ENCODE measurements at regions not wholly inside any gene's neighbourhood (a gene's known extent, or its start where the extent isn't known, plus 50 kb on each side); places are given as distances from the start of the nearest gene placed in this dataset.

DNA sequence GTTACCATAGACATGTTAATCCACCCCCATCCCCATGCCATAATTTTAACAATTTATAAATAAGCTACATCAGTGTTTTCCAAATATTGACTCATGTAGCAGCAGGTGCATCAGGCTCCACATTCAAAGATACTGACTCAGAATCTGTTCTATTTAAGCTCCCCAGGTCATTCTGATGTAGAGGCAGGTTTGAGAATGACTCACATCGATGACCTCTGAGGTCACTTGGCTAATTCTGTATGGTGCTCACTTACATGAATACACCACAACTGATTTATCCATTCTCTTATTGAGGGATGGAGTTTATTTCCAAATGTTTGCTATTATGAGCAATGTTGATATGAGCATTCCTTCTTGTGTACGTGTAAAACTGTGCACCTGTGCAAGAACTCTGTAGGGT is 1159.0 kb downstream of the TYW1 start:
- no peak for TF ChIP-seq CTCF (IDR thresholded peaks at IDR 0.05; ENCODE audit: low read length, missing control alignments)
- no peak overlapping the region for H3K4me3 ChIP-seq (replicated peaks; ENCODE audit: low read depth, low read length)
- no peak for DNase-seq (ENCODE audit: low read depth)

GRCh38 chr7:68158686-68159295 is 1162.2 kb downstream of the TYW1 start:
- H3K4me3 ChIP-seq (replicated peaks; ENCODE audit: low read depth, low read length), result no peak overlapping the region
- DNase-seq (ENCODE audit: low read depth), result no peak
- TF ChIP-seq CTCF (IDR thresholded peaks at IDR 0.05; ENCODE audit: low read length, missing control alignments), result no peak

- DNase-seq (ENCODE audit: low read depth), result no peak
- no peak overlapping the region for H3K4me3 ChIP-seq (replicated peaks; ENCODE audit: low read depth, low read length)
- no peak for TF ChIP-seq CTCF (IDR thresholded peaks at IDR 0.05; ENCODE audit: low read length, missing control alignments)
Observed at GRCh38 chr7:68162712-68163111, 1166.1 kb downstream of the TYW1 start.

GRCh38 chr7:68166525-68166924 is 1169.9 kb downstream of the TYW1 start:
- no peak overlapping the region for H3K4me3 ChIP-seq (replicated peaks; ENCODE audit: low read depth, low read length)
- TF ChIP-seq CTCF (IDR thresholded peaks at IDR 0.05; ENCODE audit: low read length, missing control alignments), result no peak
- no peak for DNase-seq (ENCODE audit: low read depth)

- no peak for TF ChIP-seq CTCF (IDR thresholded peaks at IDR 0.05; ENCODE audit: low read length, missing control alignments)
- DNase-seq (ENCODE audit: low read depth), result no peak
- H3K4me3 ChIP-seq (replicated peaks; ENCODE audit: low read depth, low read length), result no peak overlapping the region
Observed at GRCh38 chr7:68173513-68173912, 1176.9 kb downstream of the TYW1 start.

DNA sequence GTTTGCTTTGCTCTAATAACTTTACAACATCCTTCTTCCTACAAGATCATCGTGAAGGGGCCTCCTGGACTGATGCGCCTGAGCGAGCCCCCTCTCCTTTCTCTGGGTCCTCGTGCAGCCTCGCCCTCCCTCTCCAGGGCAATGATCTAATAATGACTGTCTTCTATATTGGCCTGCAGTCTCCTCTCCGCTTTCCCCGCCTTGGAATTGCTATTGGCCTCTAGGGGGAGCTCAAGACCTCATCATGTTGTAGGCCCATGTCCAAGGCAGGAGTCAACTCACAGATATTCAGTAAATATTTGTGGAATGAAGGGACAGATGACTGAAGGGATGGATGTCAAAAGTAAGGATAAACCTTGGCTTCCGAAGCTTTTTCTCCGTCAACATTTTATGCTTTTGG is 1180.3 kb downstream of the TYW1 start:
- DNase-seq (ENCODE audit: low read depth), result peak; percentile 58
- TF ChIP-seq CTCF (IDR thresholded peaks at IDR 0.05; ENCODE audit: low read length, missing control alignments), result peak; percentile 47
- no peak overlapping the region for H3K4me3 ChIP-seq (replicated peaks; ENCODE audit: low read depth, low read length)

GRCh38 chr7:68180761-68181160 is 1184.1 kb downstream of the TYW1 start:
- DNase-seq (ENCODE audit: low read depth), result no peak
- no peak for TF ChIP-seq CTCF (IDR thresholded peaks at IDR 0.05; ENCODE audit: low read length, missing control alignments)
- H3K4me3 ChIP-seq (replicated peaks; ENCODE audit: low read depth, low read length), result no peak overlapping the region
